ENCODE measurements at regions not wholly inside any gene's neighbourhood (a gene's known extent, or its start where the extent isn't known, plus 50 kb on each side); places are given as distances from the start of the nearest gene placed in this dataset.
"Not testable (repeated sequence)": the region's sequence is repeated elsewhere in the genome, so short reads cannot be mapped to it uniquely, and the experiment has no call there.

DNA sequence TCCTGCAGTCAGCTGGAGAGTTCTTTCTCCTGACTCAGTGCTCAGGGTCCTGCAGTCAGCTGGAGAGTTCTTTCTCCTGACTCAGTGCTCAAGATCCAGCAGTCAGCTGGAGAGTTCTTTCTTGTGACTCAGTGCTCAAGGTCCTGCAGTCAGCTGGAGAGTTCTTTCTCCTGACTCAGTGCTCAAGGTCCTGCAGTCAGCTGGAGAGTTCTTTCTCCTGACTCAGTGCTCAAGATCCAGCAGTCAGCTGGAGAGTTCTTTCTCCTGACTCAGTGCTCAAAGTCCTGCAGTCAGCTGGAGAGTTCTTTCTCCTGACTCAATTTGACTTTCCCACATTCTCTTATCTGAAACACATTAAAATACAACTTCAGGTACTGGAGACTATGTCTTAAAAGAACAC lies 1265.9 kb downstream of the CDH8 start:
- not testable (repeated sequence) for TF ChIP-seq EZH2 (IDR thresholded peaks at IDR 0.05; ENCODE audit: insufficient read depth, poor library complexity, severe bottlenecking); EZH2phosphoT487 (IDR thresholded peaks at IDR 0.05; ENCODE audit: insufficient read depth, low read depth)
